GM19025 (cell line): ENCODE measurements at regions not wholly inside any gene's neighbourhood (a gene's known extent, or its start where the extent isn't known, plus 50 kb on each side); places are given as distances from the start of the nearest gene placed in this dataset.
"Not testable (repeated sequence)": the region's sequence is repeated elsewhere in the genome, so short reads cannot be mapped to it uniquely, and the experiment has no call there.

Experiments
- ATAC-seq: cut with Tn5 transposase; IDR thresholded peaks from one replicate; pipeline ENCODE4 v1.9.1; 2021; ENCODE audit warnings: mild to moderate bottlenecking, low read depth, moderate library complexity; ENCODE audit not compliant: unreplicated experiment

- no peak for ATAC-seq
Measured at GRCh38 chrX:121260596-121261240, 213.3 kb downstream of the GLUD2 start.

- ATAC-seq, result no peak
Measured at GRCh38 chrX:121283921-121284320, 236.5 kb downstream of the GLUD2 start.

DNA sequence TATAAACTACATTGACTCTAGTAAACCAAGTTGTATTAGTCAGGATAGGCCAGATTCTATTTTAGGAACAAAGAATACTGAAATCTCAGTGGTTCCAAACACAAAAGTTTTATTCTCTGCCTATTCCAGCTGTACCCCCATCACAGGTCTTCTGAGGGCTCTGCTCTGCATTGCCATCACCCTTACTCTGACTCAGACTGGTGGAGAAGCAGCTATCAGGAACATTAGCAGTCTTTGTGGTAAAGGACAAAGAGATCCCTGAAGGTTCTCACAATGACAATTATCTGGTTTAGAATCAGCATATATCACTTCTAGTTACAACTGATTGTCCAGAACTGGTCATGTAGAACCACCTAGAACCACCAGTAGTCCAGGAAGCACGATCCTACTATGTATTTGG is 251.1 kb downstream of the GLUD2 start:
- no peak for ATAC-seq

DNA sequence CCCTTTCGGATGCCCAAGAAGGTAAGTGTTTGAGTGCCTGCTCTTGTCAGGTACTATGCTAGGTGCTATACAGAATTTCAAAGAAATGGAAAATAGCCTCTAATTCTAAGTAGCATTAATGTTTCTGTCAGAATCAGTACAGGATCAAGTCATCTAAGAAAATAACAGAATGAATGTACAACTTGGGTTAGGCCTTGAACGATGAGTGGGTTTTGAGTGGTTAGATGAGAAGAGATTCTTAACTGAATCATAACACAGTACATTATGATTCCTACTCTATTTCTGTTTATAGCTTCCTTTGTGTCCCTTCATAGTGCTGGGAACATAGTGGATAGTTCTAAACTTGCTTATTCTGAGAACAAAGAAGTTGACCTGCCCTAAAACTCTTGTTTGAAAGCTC is 253.9 kb downstream of the GLUD2 start:
- ATAC-seq, result no peak

DNA sequence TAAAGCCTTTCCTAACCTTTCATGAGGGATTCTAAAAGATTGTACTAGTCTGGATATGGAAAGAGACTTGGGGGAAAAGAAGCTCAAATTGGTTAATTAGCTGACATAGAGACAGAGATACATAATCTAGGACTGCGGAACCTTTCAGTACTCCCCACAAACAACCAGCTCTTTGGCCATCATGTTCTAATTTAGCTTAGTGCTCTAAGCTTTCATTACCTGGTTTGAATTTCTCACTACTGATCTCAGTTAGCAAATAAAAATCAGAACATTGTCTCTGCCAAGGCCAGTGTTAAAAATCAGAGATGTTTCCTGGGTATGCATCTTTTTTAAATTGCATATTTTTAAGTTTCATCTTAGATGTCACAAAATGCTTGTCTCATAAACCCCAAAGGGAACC is 254.4 kb downstream of the GLUD2 start:
- ATAC-seq, result no peak

- ATAC-seq, result peak; percentile 76
Measured at GRCh38 chrX:121307449-121307848, 260.0 kb downstream of the GLUD2 start.

DNA sequence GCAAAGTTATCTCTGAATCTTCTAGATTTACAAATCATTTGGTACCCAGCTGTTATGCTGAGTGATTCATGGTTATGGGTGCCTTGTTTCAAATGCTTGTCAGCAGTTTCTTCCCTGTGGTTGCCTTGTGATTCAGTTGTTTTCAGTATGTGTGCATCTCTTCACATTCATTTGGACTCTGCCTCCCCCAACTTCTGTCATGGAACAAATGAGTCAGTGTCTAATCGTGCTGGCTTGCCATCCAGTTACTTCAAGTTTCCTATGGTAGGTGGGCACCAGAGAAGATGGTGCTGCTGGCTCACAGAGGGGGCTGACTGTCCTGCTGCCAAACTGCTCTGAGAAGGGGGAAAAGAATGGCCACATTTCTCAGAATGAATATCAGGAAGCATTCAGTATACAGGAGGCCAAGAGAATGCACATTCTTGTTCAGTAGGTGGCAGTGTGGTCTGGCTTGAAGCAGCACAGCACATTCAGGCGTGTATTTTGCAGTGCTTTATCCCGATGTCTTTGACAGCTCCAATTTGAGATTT is 260.9 kb downstream of the GLUD2 start:
- ATAC-seq, result peak; percentile 55

DNA sequence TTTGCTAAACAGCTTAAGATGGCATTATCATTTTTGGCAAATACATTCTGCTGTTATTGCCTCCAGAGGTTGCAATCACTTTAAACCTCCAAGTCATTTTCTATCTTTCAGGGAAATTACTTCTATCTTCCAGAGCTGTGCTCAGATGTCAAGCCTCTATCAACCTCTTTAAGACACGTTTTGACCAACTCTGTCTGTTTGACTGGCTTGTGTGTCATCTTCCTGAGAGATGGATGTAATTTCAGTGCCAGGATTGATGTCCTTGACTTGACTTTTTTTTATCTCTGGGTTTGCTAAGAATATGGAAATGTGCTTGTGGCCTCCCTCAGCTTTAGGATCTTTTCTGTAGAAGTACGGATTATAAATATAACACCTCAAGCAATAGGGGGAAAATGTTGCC is 263.4 kb downstream of the GLUD2 start:
- no peak for ATAC-seq

DNA sequence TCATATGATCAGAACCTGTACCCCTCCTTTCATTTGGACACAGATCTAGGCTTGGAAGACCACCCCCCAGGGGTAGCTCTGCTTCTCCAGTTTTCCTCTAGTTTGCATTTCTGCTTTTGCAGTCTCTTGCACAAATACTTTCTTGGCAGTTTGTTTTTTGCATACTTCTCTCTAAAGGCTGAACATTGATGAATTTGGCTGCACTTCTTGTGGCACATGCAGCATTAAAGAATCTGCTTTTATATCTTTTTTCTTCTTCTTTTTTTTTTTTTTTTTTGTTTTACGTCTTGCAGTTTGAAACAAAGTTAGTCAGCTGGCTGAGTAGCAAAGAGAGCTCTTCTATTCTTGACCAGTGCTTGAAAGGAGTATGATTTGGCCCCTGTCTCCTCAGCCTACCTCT is 273.0 kb downstream of the GLUD2 start:
- ATAC-seq, result no peak

DNA sequence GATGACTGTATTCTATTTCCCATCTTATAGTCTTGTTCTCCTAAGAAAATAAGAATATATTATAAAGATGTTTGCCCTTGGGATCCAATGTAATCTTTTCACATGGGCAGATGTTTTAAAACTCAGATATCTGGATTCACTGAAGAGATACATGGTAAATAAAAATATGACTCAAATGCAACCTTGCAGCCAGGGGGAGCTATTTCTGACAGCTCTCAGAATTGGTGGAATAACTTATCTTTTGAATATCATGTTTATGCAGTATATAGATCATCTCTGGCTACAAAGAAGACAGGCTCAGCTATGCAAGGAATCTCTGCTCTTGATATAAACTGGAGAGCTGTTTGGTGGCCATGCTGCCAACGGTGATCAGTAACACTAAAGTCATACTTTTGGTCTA is 274.7 kb downstream of the GLUD2 start:
- no peak for ATAC-seq

DNA sequence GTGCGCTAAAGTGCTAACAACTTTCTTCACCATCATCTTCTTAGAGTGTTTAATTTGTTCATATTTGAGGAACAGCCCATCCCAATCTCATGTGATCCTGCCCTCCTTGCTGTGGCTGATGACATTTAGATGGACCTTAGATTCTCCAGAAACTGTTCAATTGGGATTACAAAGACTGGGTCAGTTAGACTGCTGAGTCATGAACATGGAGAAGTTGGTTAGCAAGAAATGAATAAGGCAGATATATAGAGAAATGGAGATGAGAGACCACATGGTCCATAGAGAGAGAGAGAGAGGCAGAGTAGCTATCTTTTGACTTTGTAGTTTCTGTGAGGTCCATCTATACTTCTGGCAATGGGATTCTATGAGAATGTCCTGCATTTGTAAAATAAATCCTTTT is 275.9 kb downstream of the GLUD2 start:
- ATAC-seq, result no peak

DNA sequence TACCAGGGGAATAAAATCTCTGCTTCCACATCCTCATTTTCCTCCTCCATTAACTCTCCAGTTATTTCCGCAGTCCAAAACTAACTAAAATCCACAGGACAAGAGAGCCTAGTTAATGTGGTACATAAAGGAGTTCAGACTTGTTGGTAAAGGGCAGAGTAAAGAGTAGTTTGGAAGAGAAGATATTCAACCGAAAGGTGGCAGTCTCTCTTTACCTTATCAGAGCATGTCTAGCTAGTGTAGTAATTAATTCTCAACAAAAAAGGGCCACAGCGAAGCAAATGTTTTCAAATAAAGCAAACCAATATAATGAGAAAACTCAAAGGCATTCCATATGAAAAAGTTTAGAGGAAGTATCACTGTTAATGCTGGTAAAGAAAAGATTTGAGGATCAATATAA is 286.5 kb downstream of the GLUD2 start:
- ATAC-seq, result no peak

DNA sequence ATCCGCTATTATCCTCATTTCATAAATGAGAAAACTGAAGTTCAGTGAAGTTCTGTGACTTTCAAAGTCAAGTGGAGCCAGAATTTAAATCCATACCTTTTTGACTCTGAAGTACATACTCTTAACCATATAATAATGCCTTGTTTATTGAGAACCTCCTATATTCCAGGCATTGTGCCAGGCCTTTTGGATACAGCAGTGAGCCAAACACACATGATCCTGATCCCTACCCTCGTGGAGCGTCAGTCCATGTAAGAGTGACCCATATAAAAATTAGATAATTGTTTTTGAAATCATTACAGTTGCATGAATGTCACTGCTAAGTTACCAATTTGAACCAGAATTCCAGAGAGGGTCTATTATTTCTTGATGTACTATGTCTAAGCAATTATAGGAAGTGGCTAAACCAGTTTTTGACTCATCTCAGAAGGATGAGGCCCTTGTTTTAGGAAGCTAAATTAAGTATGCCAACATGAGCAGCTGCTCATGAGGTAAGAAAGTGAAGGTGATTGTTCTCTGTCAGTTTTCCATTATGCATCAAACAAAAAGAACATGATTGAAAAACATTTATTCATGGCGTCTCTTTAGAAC is 289.5 kb downstream of the GLUD2 start:
- ATAC-seq, result no peak

- no peak for ATAC-seq
Measured at GRCh38 chrX:121337816-121338215, 290.4 kb downstream of the GLUD2 start.

DNA sequence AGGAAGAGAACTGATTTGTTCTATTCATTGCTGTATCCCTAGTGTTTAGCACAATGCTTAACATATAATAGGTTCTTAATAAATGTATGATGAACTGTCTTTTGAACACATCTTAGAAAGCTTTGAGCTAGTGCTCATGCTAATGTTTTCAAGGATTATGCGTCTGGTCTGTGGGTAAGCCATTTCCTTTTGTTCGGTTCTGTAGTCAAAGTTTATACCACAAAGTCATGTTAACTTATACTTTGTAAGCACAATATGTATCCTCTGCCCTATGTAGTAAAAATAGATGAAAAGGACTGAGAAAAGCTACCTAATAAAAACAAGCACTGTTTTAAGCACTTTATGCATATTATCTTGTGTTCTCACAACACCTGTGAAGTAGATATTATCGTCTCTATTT is 301.9 kb downstream of the GLUD2 start:
- no peak for ATAC-seq

- no peak for ATAC-seq
Measured at GRCh38 chrX:121356139-121356849, 308.9 kb downstream of the GLUD2 start.

- ATAC-seq, result no peak
Measured at GRCh38 chrX:121356850-121357171, 309.4 kb downstream of the GLUD2 start.

- no peak for ATAC-seq
Measured at GRCh38 chrX:121360280-121360679, 312.9 kb downstream of the GLUD2 start.

- no peak for ATAC-seq
Measured at GRCh38 chrX:121365572-121366161, 318.3 kb downstream of the GLUD2 start.

DNA sequence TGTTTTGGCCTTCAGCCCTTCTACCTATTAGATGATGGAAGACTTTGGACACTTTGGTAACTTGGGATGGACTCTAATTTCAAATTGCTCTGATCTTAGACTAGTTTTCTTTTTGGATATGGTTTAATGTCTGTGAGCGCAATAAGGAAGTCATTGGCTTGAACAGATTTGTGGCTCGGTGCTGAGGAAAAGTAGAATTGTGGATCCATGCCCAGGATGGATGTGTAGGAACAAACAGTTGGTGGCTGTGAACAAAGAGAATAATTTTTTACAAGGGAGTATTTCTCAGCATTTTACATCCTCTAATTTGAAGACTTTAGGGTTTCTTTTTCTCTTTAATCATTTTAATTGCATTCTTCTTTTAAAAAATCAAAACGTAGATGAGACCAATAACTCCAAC is 327.1 kb downstream of the GLUD2 start:
- ATAC-seq, result no peak

- not testable (repeated sequence) for ATAC-seq
Measured at GRCh38 chrX:121381915-121382314, 334.5 kb downstream of the GLUD2 start.
